Coronary artery (tissue), 2 donors: ENCODE measurements at regions not wholly inside any gene's neighbourhood (a gene's known extent, or its start where the extent isn't known, plus 50 kb on each side); places are given as distances from the start of the nearest gene placed in this dataset.

Source experiments
- DNase-seq: peaks from one replicate; pipeline ENCODE4 v3.0.0-alpha.2; 2017; ENCODE audit warnings: low spot score
- H3K27ac ChIP-seq, 2 donors: fragments of 200-600 bp; sonication (generic); one replicate each; pipeline ENCODE4 v1.5.1; 2016 to 2019
- H3K4me3 ChIP-seq: fragments of 200-600 bp; sonication (generic); 2 replicates; pipeline ENCODE4 v1.5.1; 2016; ENCODE audit warnings: mild to moderate bottlenecking, moderate library complexity
- TF ChIP-seq, protein P1 (sequence below): fragments of 200-600 bp; sonication (generic); IDR thresholded peaks from one replicate; pipeline ENCODE4 v1.5.1; 2019; ENCODE audit warnings: antibody characterized with exemption

DNA sequence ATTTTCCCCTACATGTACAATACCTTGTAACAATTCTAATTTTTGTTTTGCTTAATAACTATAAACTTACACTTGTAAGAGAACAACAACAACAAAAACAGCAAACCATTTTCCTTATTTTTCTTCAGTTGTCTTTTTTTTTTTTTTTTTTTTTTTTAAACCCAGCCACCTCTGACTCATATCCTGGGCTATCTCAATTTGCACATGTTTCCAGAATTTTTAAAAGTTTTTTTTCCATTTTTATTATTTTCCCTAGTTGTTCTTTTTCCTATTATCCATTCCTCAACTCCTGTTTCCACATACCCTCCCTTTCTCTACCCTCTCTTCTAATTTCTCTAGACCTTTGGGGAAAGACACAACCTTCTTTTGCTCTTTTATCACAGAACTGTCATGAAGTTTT is 112.5 kb downstream of the EFEMP1 start:
- DNase-seq = no peak
- H3K4me3 ChIP-seq = no peak overlapping the region
- no peak overlapping the region for H3K27ac ChIP-seq
- TF ChIP-seq, protein P1, sequence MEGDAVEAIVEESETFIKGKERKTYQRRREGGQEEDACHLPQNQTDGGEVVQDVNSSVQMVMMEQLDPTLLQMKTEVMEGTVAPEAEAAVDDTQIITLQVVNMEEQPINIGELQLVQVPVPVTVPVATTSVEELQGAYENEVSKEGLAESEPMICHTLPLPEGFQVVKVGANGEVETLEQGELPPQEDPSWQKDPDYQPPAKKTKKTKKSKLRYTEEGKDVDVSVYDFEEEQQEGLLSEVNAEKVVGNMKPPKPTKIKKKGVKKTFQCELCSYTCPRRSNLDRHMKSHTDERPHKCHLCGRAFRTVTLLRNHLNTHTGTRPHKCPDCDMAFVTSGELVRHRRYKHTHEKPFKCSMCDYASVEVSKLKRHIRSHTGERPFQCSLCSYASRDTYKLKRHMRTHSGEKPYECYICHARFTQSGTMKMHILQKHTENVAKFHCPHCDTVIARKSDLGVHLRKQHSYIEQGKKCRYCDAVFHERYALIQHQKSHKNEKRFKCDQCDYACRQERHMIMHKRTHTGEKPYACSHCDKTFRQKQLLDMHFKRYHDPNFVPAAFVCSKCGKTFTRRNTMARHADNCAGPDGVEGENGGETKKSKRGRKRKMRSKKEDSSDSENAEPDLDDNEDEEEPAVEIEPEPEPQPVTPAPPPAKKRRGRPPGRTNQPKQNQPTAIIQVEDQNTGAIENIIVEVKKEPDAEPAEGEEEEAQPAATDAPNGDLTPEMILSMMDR = no peak

DNA sequence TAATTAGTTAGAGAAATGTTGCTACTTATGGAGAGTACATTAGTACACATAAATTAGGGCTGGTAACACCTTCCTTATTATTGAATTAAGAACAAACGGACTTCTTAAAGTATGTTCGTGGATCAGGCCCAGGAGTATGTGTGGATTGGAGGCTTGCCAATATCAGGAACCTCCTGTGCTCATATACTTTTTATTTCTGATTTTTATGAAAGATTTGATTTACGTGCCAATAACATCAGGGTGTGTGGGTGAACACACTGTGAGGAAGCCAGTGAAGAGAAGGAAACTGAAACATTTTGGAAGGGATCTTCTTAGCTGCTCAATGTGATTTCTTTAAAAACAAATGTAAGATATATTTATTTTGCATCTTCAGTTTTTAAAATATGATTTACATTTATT is 113.0 kb downstream of the EFEMP1 start:
- no peak for DNase-seq

DNA sequence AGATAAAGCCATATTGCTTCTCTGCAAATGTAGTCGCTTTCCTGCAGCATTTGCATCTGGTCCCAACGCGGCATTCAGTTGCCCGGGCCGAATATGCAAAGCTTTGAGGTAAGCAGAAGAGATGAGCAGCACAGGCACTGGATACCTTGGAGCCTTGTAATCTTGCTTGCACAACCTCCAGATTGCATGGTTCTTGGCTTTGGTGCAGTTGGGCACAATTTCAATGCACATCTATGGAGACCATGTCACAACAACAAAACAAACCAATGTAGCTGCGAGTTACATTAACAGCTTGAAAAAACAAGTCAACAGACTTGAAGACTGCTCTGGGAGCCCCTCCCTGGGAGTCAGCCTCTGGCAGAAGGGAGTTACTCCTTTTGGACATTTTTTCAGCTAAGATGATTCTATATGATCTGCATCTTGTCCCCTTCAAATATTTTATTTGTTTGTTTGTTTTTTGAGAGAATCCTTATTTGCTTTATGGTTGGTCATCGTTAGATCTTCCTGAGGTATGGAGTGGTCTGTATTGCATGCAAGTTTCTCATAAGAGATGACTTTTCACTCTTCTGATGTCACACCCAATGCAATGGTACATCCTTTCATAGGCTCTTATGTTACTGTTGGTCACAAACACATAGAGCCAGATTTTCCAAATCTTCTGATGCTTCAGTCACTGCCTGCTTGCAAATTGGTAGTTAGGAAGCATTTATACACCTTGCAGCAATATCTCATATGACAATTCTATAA is 113.5 kb downstream of the EFEMP1 start:
- Histone ChIP-seq H3K4me3 (no peak overlapping the region), H3K27ac (peak overlapping the region in 1 of 2 donors; percentile 21)
- no peak for DNase-seq
- TF ChIP-seq, protein P1 = no peak

More for the DNA sequence above, 113.0 kb downstream of the EFEMP1 start:
- no peak overlapping the region for H3K4me3 ChIP-seq
- H3K27ac ChIP-seq = peak overlapping the region in 1 of 2 donors; percentile 21
- TF ChIP-seq, protein P1 = no peak

DNA sequence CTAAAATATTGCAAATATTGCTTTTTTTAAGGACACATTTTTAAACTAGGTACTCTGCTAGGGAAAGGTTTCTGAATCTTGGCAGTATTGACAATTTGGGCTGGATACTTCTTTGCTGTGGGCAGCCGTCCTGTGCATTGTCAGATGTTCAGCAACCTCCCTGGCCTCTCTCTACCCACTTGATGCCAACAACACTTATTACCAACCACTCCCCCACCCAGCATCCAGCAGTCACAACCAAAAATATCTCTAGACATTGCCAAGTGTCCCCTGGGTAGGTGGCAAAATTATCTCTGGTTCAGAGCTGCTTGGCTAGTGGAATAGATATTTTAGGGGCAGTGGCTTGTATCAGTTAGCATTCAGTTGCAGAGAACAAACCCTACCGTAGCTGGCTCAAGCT is 114.3 kb upstream of the PNPT1 start:
- TF ChIP-seq, protein P1 = no peak
- no peak for DNase-seq
- Histone ChIP-seq H3K4me3 (no peak overlapping the region), H3K27ac (no peak overlapping the region)

DNA sequence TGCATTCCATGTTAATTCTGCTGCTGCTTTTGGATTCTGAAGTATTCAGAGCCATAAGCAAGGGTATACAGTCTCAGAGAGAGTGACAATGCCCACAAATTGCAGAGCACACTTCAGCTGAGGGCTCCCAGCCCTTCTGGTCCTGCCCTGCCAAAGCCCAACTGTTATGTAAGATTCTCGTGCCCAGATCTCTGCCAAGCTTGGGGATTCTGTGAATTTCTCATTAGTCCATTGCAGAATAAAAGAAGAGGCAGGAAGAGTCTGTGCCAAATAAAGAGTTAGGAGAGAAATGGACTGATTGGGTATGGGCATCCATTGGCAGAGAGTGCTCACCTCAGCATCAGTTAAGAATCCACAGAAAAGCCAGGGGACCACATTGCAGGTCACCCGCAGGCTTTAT is 112.0 kb upstream of the PNPT1 start:
- no peak for DNase-seq
- TF ChIP-seq, protein P1 = no peak
- Histone ChIP-seq H3K27ac (no peak overlapping the region), H3K4me3 (no peak overlapping the region)

DNA sequence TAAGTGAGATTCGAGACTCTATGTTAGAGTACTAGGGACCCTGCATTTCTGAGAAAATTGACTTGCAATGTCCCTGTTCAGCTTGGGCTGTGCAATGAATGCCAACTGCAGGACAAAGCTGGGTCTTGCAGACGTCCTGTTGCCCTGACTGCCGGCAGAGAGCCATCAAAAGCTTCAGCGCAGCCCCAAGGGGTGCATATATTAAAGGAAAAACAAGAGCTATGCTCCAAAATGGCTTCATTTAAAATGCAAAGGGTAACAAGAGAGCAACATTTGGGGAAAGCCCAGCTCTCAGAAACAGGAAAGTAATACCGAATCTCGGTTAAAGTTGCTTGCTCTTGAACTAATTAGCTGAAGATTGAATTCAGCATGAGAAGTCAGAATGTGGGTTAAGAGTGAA is 110.9 kb upstream of the PNPT1 start:
- no peak overlapping the region for H3K27ac ChIP-seq
- DNase-seq = no peak
- TF ChIP-seq, protein P1 = no peak
- no peak overlapping the region for H3K4me3 ChIP-seq

DNA sequence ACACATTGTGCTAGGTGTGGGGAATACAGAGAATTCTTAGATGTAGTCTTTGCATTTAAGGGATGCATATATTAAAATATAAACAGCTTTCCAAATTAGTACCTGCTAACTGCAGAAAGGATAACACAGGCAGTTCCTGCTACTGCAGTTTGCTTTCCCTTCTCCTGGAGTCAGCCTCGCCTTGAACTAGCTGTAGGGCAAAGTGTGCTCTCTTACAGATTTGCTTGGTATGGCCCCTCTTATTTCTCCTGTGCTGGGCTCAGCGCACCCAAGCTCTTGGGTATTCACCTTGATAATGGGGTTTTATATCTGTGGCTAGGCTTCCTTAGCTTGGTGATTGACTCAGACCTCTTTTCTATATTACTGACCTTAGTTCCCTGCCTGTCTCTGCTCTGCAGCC is 108.4 kb upstream of the PNPT1 start:
- TF ChIP-seq, protein P1 = no peak
- Histone ChIP-seq H3K4me3 (no peak overlapping the region), H3K27ac (no peak overlapping the region)
- DNase-seq = no peak
